ENCODE measurements at regions not wholly inside any gene's neighbourhood (a gene's known extent, or its start where the extent isn't known, plus 50 kb on each side); places are given as distances from the start of the nearest gene placed in this dataset.
"Not testable (repeated sequence)": the region's sequence is repeated elsewhere in the genome, so short reads cannot be mapped to it uniquely, and the experiment has no call there.

GRCh38 chr2:16415861-16416260 lies 249.8 kb downstream of the CYRIA start:
- H3K27ac Mint-ChIP-seq; H3K27me3 Mint-ChIP-seq; DNase-seq; H3K4me3 Mint-ChIP-seq; H3K9me3 Mint-ChIP-seq; H3K4me1 Mint-ChIP-seq; ATAC-seq (ENCODE audit: low read depth); H3K36me3 Mint-ChIP-seq; POLR2A ChIA-PET: not testable (repeated sequence)

GRCh38 chr2:16413947-16414346 lies 251.7 kb downstream of the CYRIA start:
- ATAC-seq (ENCODE audit: low read depth) (no peak), DNase-seq (no peak)
- Mint-ChIP-seq H3K27me3 (no peaks in the 10 kb centered on the region), H3K27ac (no peak overlapping the region), H3K4me1 (no peaks in the 10 kb centered on the region), H3K9me3 (peaks cover 4% of the 10 kb centered on the region), H3K36me3 (no peaks in the 10 kb centered on the region), H3K4me3 (no peak overlapping the region)
- POLR2A ChIA-PET, result no interaction called here

GRCh38 chr2:16413285-16413684 lies 252.3 kb downstream of the CYRIA start:
- no peaks in the 10 kb centered on the region for H3K36me3 Mint-ChIP-seq
- ATAC-seq (ENCODE audit: low read depth) (no peak), DNase-seq (no peak)
- no peaks in the 10 kb centered on the region for H3K4me1 Mint-ChIP-seq
- no peak overlapping the region for H3K4me3 Mint-ChIP-seq
- no peak overlapping the region for H3K27ac Mint-ChIP-seq
- no peaks in the 10 kb centered on the region for H3K27me3 Mint-ChIP-seq
- H3K9me3 Mint-ChIP-seq, result peaks cover 4% of the 10 kb centered on the region
- POLR2A ChIA-PET, result no interaction called here

GRCh38 chr2:16412321-16413030 lies 253.2 kb downstream of the CYRIA start:
- Mint-ChIP-seq H3K4me3 (no peak overlapping the region), H3K36me3 (no peaks in the 10 kb centered on the region), H3K4me1 (no peaks in the 10 kb centered on the region), H3K27ac (no peak overlapping the region), H3K27me3 (no peaks in the 10 kb centered on the region), H3K9me3 (peaks cover 4% of the 10 kb centered on the region)
- DNase-seq (no peak), ATAC-seq (ENCODE audit: low read depth) (no peak)
- POLR2A ChIA-PET, result no interaction called here

- no peak overlapping the region for H3K27ac Mint-ChIP-seq
Measured at GRCh38 chr2:16411788-16412187, 253.8 kb downstream of the CYRIA start.

GRCh38 chr2:16409849-16410248 lies 255.8 kb downstream of the CYRIA start:
- no peaks in the 10 kb centered on the region for H3K27me3 Mint-ChIP-seq
- DNase-seq, result no peak
- no peaks in the 10 kb centered on the region for H3K9me3 Mint-ChIP-seq
- ATAC-seq (ENCODE audit: low read depth), result no peak
- no peak overlapping the region for H3K4me3 Mint-ChIP-seq
- H3K4me1 Mint-ChIP-seq, result no peaks in the 10 kb centered on the region
- no peak overlapping the region for H3K27ac Mint-ChIP-seq
- H3K36me3 Mint-ChIP-seq, result no peaks in the 10 kb centered on the region
- POLR2A ChIA-PET, result no interaction called here

More at GRCh38 chr2:16411788-16412187, 253.8 kb downstream of the CYRIA start:
- POLR2A ChIA-PET, result no interaction called here
- H3K4me3 Mint-ChIP-seq, result no peak overlapping the region
- H3K4me1 Mint-ChIP-seq, result no peaks in the 10 kb centered on the region
- DNase-seq, result no peak
- H3K27me3 Mint-ChIP-seq, result no peaks in the 10 kb centered on the region
- ATAC-seq (ENCODE audit: low read depth), result no peak
- peaks cover 4% of the 10 kb centered on the region for H3K9me3 Mint-ChIP-seq
- no peaks in the 10 kb centered on the region for H3K36me3 Mint-ChIP-seq

- Mint-ChIP-seq H3K4me3 (no peak overlapping the region), H3K4me1 (no peaks in the 10 kb centered on the region), H3K27me3 (no peaks in the 10 kb centered on the region), H3K9me3 (no peaks in the 10 kb centered on the region), H3K36me3 (no peaks in the 10 kb centered on the region), H3K27ac (no peak overlapping the region)
- no peak for DNase-seq
- POLR2A ChIA-PET, result no interaction called here
- ATAC-seq (ENCODE audit: low read depth), result no peak
Measured at GRCh38 chr2:16409006-16409390, 256.6 kb downstream of the CYRIA start.

GRCh38 chr2:16408331-16409005 lies 257.2 kb downstream of the CYRIA start:
- Mint-ChIP-seq H3K27me3 (no peaks in the 10 kb centered on the region), H3K4me3 (no peak overlapping the region), H3K9me3 (no peaks in the 10 kb centered on the region), H3K27ac (no peak overlapping the region), H3K36me3 (no peaks in the 10 kb centered on the region), H3K4me1 (no peaks in the 10 kb centered on the region)
- no peak for ATAC-seq (ENCODE audit: low read depth)
- no peak for DNase-seq
- POLR2A ChIA-PET, result no interaction called here

GRCh38 chr2:16407358-16407757 lies 258.3 kb downstream of the CYRIA start:
- POLR2A ChIA-PET, result no interaction called here
- Mint-ChIP-seq H3K36me3 (no peaks in the 10 kb centered on the region), H3K4me3 (no peak overlapping the region), H3K27me3 (no peaks in the 10 kb centered on the region), H3K4me1 (no peaks in the 10 kb centered on the region), H3K9me3 (no peaks in the 10 kb centered on the region), H3K27ac (no peak overlapping the region)
- DNase-seq (no peak), ATAC-seq (ENCODE audit: low read depth) (no peak)

GRCh38 chr2:16406496-16407289 lies 258.9 kb downstream of the CYRIA start:
- POLR2A ChIA-PET, result no interaction called here
- no peak overlapping the region for H3K4me3 Mint-ChIP-seq
- ATAC-seq (ENCODE audit: low read depth) (no peak), DNase-seq (no peak)
- no peaks in the 10 kb centered on the region for H3K36me3 Mint-ChIP-seq
- no peak overlapping the region for H3K27ac Mint-ChIP-seq
- H3K27me3 Mint-ChIP-seq, result no peaks in the 10 kb centered on the region
- no peaks in the 10 kb centered on the region for H3K9me3 Mint-ChIP-seq
- H3K4me1 Mint-ChIP-seq, result no peaks in the 10 kb centered on the region

GRCh38 chr2:16405551-16405950 lies 260.1 kb downstream of the CYRIA start:
- Mint-ChIP-seq H3K4me3 (no peak overlapping the region), H3K9me3 (no peaks in the 10 kb centered on the region), H3K4me1 (no peaks in the 10 kb centered on the region), H3K27me3 (no peaks in the 10 kb centered on the region), H3K36me3 (no peaks in the 10 kb centered on the region), H3K27ac (no peak overlapping the region)
- ATAC-seq (ENCODE audit: low read depth) (no peak), DNase-seq (no peak)
- POLR2A ChIA-PET, result no interaction called here

GRCh38 chr2:16404551-16405300 lies 260.9 kb downstream of the CYRIA start:
- ATAC-seq (ENCODE audit: low read depth), result no peak
- Mint-ChIP-seq H3K36me3 (no peaks in the 10 kb centered on the region), H3K27me3 (no peaks in the 10 kb centered on the region), H3K9me3 (no peaks in the 10 kb centered on the region), H3K27ac (no peak overlapping the region), H3K4me3 (no peak overlapping the region), H3K4me1 (no peaks in the 10 kb centered on the region)
- POLR2A ChIA-PET, result no interaction called here
- no peak for DNase-seq

GRCh38 chr2:16404146-16404545 lies 261.5 kb downstream of the CYRIA start:
- ATAC-seq (ENCODE audit: low read depth), result no peak
- no peak for DNase-seq
- Mint-ChIP-seq H3K36me3 (no peaks in the 10 kb centered on the region), H3K27ac (no peak overlapping the region), H3K4me3 (no peak overlapping the region), H3K9me3 (no peaks in the 10 kb centered on the region), H3K4me1 (no peaks in the 10 kb centered on the region), H3K27me3 (no peaks in the 10 kb centered on the region)
- POLR2A ChIA-PET, result no interaction called here

All from activated naive CD8-positive, alpha-beta T cell treated with anti-CD3 and anti-CD28 coated beads, Interleukin-2, amount 10 ng/mL, durations not matched to agents 7 days and 5 days (primary cell).